ENCODE measurements at regions not wholly inside any gene's neighbourhood (a gene's known extent, or its start where the extent isn't known, plus 50 kb on each side); places are given as distances from the start of the nearest gene placed in this dataset.

GRCh38 chr9:36728651-36729520 lies 156.2 kb downstream of the MELK start:
- peak; percentile 49 for ATAC-seq (replicated peaks)
- DNase-seq = peak; percentile 43 to 51 (median 44)
- no peaks in the 10 kb centered on the region for H3K4me1 Mint-ChIP-seq (ENCODE audit: low read depth in 2 of 2)
- H3K36me3 Mint-ChIP-seq (ENCODE audit: insufficient read depth) = peaks cover 3% of the 10 kb centered on the region
- H3K9me3 Mint-ChIP-seq = no peaks in the 10 kb centered on the region
- H3K4me3 Mint-ChIP-seq = no peak overlapping the region
- peaks cover 0 to 3% of the 10 kb centered on the region in 2 donors for H3K27me3 Mint-ChIP-seq
- H3K27ac Mint-ChIP-seq = no peak overlapping the region

- no peak for ATAC-seq (replicated peaks)
These were observed 157.2 kb downstream of the MELK start for GRCh38 chr9:36729906-36730305.

GRCh38 chr9:36730414-36730813 lies 157.7 kb downstream of the MELK start:
- Mint-ChIP-seq H3K4me1 (ENCODE audit: low read depth in 2 of 2) (no peaks in the 10 kb centered on the region), H3K27me3 (no peaks in the 10 kb centered on the region), H3K9me3 (no peaks in the 10 kb centered on the region), H3K4me3 (no peak overlapping the region), H3K36me3 (ENCODE audit: insufficient read depth) (peaks cover 3% of the 10 kb centered on the region), H3K27ac (no peak overlapping the region)
- DNase-seq = no peak
- ATAC-seq (replicated peaks) = no peak

More at GRCh38 chr9:36729906-36730305, 157.2 kb downstream of the MELK start:
- H3K4me3 Mint-ChIP-seq = no peak overlapping the region
- peaks cover 3% of the 10 kb centered on the region for H3K36me3 Mint-ChIP-seq (ENCODE audit: insufficient read depth)
- H3K27ac Mint-ChIP-seq = no peak overlapping the region
- DNase-seq = no peak
- no peaks in the 10 kb centered on the region for H3K27me3 Mint-ChIP-seq
- H3K4me1 Mint-ChIP-seq (ENCODE audit: low read depth in 2 of 2) = no peaks in the 10 kb centered on the region
- no peaks in the 10 kb centered on the region for H3K9me3 Mint-ChIP-seq

- ATAC-seq (replicated peaks) = no peak
- Mint-ChIP-seq H3K36me3 (ENCODE audit: insufficient read depth) (peaks cover 3% of the 10 kb centered on the region), H3K27me3 (peaks cover 6% of the 10 kb centered on the region in 2 donors), H3K27ac (no peak overlapping the region), H3K4me3 (no peak overlapping the region), H3K4me1 (ENCODE audit: low read depth in 2 of 2) (no peaks in the 10 kb centered on the region), H3K9me3 (no peaks in the 10 kb centered on the region)
- no peak for DNase-seq
These were observed 158.6 kb downstream of the MELK start for GRCh38 chr9:36731068-36731956.

- H3K27ac Mint-ChIP-seq = no peak overlapping the region
- no peak overlapping the region for H3K4me3 Mint-ChIP-seq
- H3K4me1 Mint-ChIP-seq (ENCODE audit: low read depth in 2 of 2) = peaks cover 0 to under 1% of the 10 kb centered on the region in 2 donors
- H3K36me3 Mint-ChIP-seq (ENCODE audit: insufficient read depth) = no peaks in the 10 kb centered on the region
- DNase-seq (no peak), ATAC-seq (replicated peaks) (no peak)
- no peaks in the 10 kb centered on the region for H3K9me3 Mint-ChIP-seq
- H3K27me3 Mint-ChIP-seq = peaks cover 25 to 35% of the 10 kb centered on the region in 2 donors
These were observed 162.0 kb downstream of the MELK start for GRCh38 chr9:36734737-36735136.

- DNase-seq (no peak), ATAC-seq (replicated peaks) (no peak)
- Mint-ChIP-seq H3K27ac (no peak overlapping the region), H3K36me3 (ENCODE audit: insufficient read depth) (no peaks in the 10 kb centered on the region), H3K4me1 (ENCODE audit: low read depth in 2 of 2) (peaks cover 0 to 7% of the 10 kb centered on the region in 2 donors), H3K9me3 (no peaks in the 10 kb centered on the region), H3K27me3 (peaks cover 44 to 54% of the 10 kb centered on the region in 2 donors), H3K4me3 (no peak overlapping the region)
These were observed 164.0 kb downstream of the MELK start for GRCh38 chr9:36736648-36737047.

GRCh38 chr9:36738318-36738976 lies 165.8 kb downstream of the MELK start:
- DNase-seq (no peak), ATAC-seq (replicated peaks) (no peak)
- Mint-ChIP-seq H3K9me3 (no peaks in the 10 kb centered on the region), H3K27ac (no peak overlapping the region), H3K4me3 (no peak overlapping the region), H3K4me1 (ENCODE audit: low read depth in 2 of 2) (peaks cover 0 to 7% of the 10 kb centered on the region in 2 donors), H3K27me3 (peaks cover 61 to 72% of the 10 kb centered on the region in 2 donors), H3K36me3 (ENCODE audit: insufficient read depth) (no peaks in the 10 kb centered on the region)

- no peaks in the 10 kb centered on the region for H3K9me3 Mint-ChIP-seq
- H3K4me3 Mint-ChIP-seq = peak overlapping the region in 1 of 2 donors; percentile 49
These were observed 166.8 kb downstream of the MELK start for GRCh38 chr9:36739373-36740116.

GRCh38 chr9:36742264-36742663 lies 169.6 kb downstream of the MELK start:
- no peaks in the 10 kb centered on the region for H3K9me3 Mint-ChIP-seq
- H3K27ac Mint-ChIP-seq = no peak overlapping the region
- H3K4me1 Mint-ChIP-seq (ENCODE audit: low read depth in 2 of 2) = peaks cover 0 to 7% of the 10 kb centered on the region in 2 donors
- H3K36me3 Mint-ChIP-seq (ENCODE audit: insufficient read depth) = no peaks in the 10 kb centered on the region
- H3K27me3 Mint-ChIP-seq = peaks cover 74 to 96% of the 10 kb centered on the region in 2 donors
- no peak overlapping the region for H3K4me3 Mint-ChIP-seq
- ATAC-seq (replicated peaks) (no peak), DNase-seq (no peak)

More at GRCh38 chr9:36739373-36740116, 166.8 kb downstream of the MELK start:
- Mint-ChIP-seq H3K27ac (no peak overlapping the region), H3K36me3 (ENCODE audit: insufficient read depth) (no peaks in the 10 kb centered on the region), H3K27me3 (peaks cover 67 to 83% of the 10 kb centered on the region in 2 donors), H3K4me1 (ENCODE audit: low read depth in 2 of 2) (peaks cover 0 to 7% of the 10 kb centered on the region in 2 donors)
- no peak for DNase-seq
- ATAC-seq (replicated peaks) = no peak

- Mint-ChIP-seq H3K4me1 (ENCODE audit: low read depth in 2 of 2) (peaks cover 0 to 10% of the 10 kb centered on the region in 2 donors), H3K27ac (peak overlapping the region in 1 of 2 donors; percentile 32), H3K36me3 (ENCODE audit: insufficient read depth) (no peaks in the 10 kb centered on the region), H3K9me3 (no peaks in the 10 kb centered on the region), H3K27me3 (peaks cover 76 to 100% of the 10 kb centered on the region in 2 donors), H3K4me3 (no peak overlapping the region)
- DNase-seq = no peak
- ATAC-seq (replicated peaks) = no peak
These were observed 172.0 kb downstream of the MELK start for GRCh38 chr9:36744678-36745077.

GRCh38 chr9:36745977-36746376 lies 173.3 kb downstream of the MELK start:
- H3K36me3 Mint-ChIP-seq (ENCODE audit: insufficient read depth) = peaks cover under 1% of the 10 kb centered on the region
- H3K4me3 Mint-ChIP-seq = no peak overlapping the region
- ATAC-seq (replicated peaks) (no peak), DNase-seq (no peak)
- H3K4me1 Mint-ChIP-seq (ENCODE audit: low read depth in 2 of 2) = peaks cover 0 to 2% of the 10 kb centered on the region in 2 donors
- no peaks in the 10 kb centered on the region for H3K9me3 Mint-ChIP-seq
- H3K27me3 Mint-ChIP-seq = peaks cover 76 to 100% of the 10 kb centered on the region in 2 donors
- H3K27ac Mint-ChIP-seq = no peak overlapping the region

GRCh38 chr9:36746415-36746814 lies 173.7 kb downstream of the MELK start:
- no peaks in the 10 kb centered on the region for H3K9me3 Mint-ChIP-seq
- H3K27ac Mint-ChIP-seq = no peak overlapping the region
- H3K4me3 Mint-ChIP-seq = no peak overlapping the region
- ATAC-seq (replicated peaks) = no peak
- H3K4me1 Mint-ChIP-seq (ENCODE audit: low read depth in 2 of 2) = peaks cover 0 to 2% of the 10 kb centered on the region in 2 donors
- peaks cover 76 to 100% of the 10 kb centered on the region in 2 donors for H3K27me3 Mint-ChIP-seq
- no peak for DNase-seq
- H3K36me3 Mint-ChIP-seq (ENCODE audit: insufficient read depth) = peaks cover 2% of the 10 kb centered on the region
